Osteoblast (primary cell): ENCODE measurements at regions not wholly inside any gene's neighbourhood (a gene's known extent, or its start where the extent isn't known, plus 50 kb on each side); places are given as distances from the start of the nearest gene placed in this dataset.

ENCODE experiments used
- DNase-seq: peaks from one replicate; pipeline ENCODE4 v3.0.0; 2011; ENCODE audit warnings: low spot score, mixed read lengths; ENCODE audit not compliant: insufficient read length; ENCODE audit errors: missing footprints
- H2AFZ ChIP-seq: 2 replicates; pipeline ENCODE4 v1.6.0; 2011; ENCODE audit warnings: mild to moderate bottlenecking, low read length
- H3K27ac ChIP-seq: 2 replicates; pipeline ENCODE4 v1.5.1; 2011; ENCODE audit warnings: mild to moderate bottlenecking, low read depth, low read length, moderate library complexity
- H3K27me3 ChIP-seq: 2 replicates; pipeline ENCODE4 v1.6.0; 2012; ENCODE audit warnings: mild to moderate bottlenecking, control low read depth, inconsistent platforms, low read length, moderate library complexity; ENCODE audit not compliant: insufficient read depth
- H3K36me3 ChIP-seq: 2 replicates; pipeline ENCODE4 v1.5.1; 2011; ENCODE audit warnings: mild to moderate bottlenecking, low read length, control low read depth, moderate library complexity; ENCODE audit not compliant: insufficient read depth
- H3K4me1 ChIP-seq: 2 replicates; pipeline ENCODE4 v1.5.1; 2011; ENCODE audit warnings: mild to moderate bottlenecking, low read length, control low read depth, moderate library complexity; ENCODE audit not compliant: insufficient read depth
- H3K4me2 ChIP-seq: 2 replicates; pipeline ENCODE4 v1.6.0; 2011; ENCODE audit warnings: mild to moderate bottlenecking, low read length; ENCODE audit not compliant: insufficient read depth
- H3K4me3 ChIP-seq: fragments of 200-600 bp; sonication (generic); 3 replicates; pipeline ENCODE4 v1.5.1; 2012; ENCODE audit warnings: mild to moderate bottlenecking, low read length, inconsistent platforms; ENCODE audit not compliant: insufficient read depth
- H3K79me2 ChIP-seq: 2 replicates; pipeline ENCODE4 v1.6.0; 2012; ENCODE audit warnings: mild to moderate bottlenecking, low read length, control low read depth, inconsistent platforms; ENCODE audit not compliant: insufficient read depth
- H3K9me3 ChIP-seq: 2 replicates; pipeline ENCODE4 v1.5.1; 2011; ENCODE audit warnings: low read depth, low read length, control low read depth
- H4K20me1 ChIP-seq: 2 replicates; pipeline ENCODE4 v1.6.0; 2012; ENCODE audit warnings: mild to moderate bottlenecking, low read length, control low read depth; ENCODE audit not compliant: insufficient read depth
- CTCF ChIP-seq: IDR thresholded peaks from 2 replicates; pipeline ENCODE4 v1.5.1; 2011; ENCODE audit warnings: mild to moderate bottlenecking, low read depth, low read length, moderate library complexity; ENCODE audit errors: extremely low read depth

GRCh38 chr1:17925290-17926237, 170.4 kb downstream of the ACTL8 start:
- Histone ChIP-seq H3K79me2 (no peaks in the 10 kb centered on the region), H3K36me3 (no peaks in the 10 kb centered on the region), H3K4me3 (no peak overlapping the region), H3K4me1 (no peaks in the 10 kb centered on the region), H3K27ac (no peak overlapping the region), H4K20me1 (no peaks in the 10 kb centered on the region), H3K4me2 (no peak overlapping the region), H2AFZ (no peak overlapping the region), H3K9me3 (no peaks in the 10 kb centered on the region), H3K27me3 (peaks cover 11% of the 10 kb centered on the region)
- no peak for TF ChIP-seq CTCF
- DNase-seq: no peak

- Histone ChIP-seq H3K4me2 (no peak overlapping the region), H3K27me3 (peaks cover 11% of the 10 kb centered on the region), H3K9me3 (no peaks in the 10 kb centered on the region), H3K79me2 (no peaks in the 10 kb centered on the region), H2AFZ (no peak overlapping the region), H3K36me3 (no peaks in the 10 kb centered on the region), H3K4me3 (no peak overlapping the region), H3K4me1 (no peaks in the 10 kb centered on the region), H4K20me1 (no peaks in the 10 kb centered on the region), H3K27ac (no peak overlapping the region)
- no peak for TF ChIP-seq CTCF
- no peak for DNase-seq
Observed at GRCh38 chr1:17926906-17927305, 171.8 kb downstream of the ACTL8 start.

- H3K4me1 ChIP-seq: no peaks in the 10 kb centered on the region
- no peak for DNase-seq
- H4K20me1 ChIP-seq: no peaks in the 10 kb centered on the region
- peaks cover 11% of the 10 kb centered on the region for H3K27me3 ChIP-seq
- H3K79me2 ChIP-seq: no peaks in the 10 kb centered on the region
- no peak overlapping the region for H3K27ac ChIP-seq
- no peak overlapping the region for H3K4me2 ChIP-seq
- no peak for TF ChIP-seq CTCF
- no peaks in the 10 kb centered on the region for H3K9me3 ChIP-seq
- H3K36me3 ChIP-seq: no peaks in the 10 kb centered on the region
- no peak overlapping the region for H2AFZ ChIP-seq
- no peak overlapping the region for H3K4me3 ChIP-seq
Observed at GRCh38 chr1:17927952-17928351, 172.8 kb downstream of the ACTL8 start.

DNA sequence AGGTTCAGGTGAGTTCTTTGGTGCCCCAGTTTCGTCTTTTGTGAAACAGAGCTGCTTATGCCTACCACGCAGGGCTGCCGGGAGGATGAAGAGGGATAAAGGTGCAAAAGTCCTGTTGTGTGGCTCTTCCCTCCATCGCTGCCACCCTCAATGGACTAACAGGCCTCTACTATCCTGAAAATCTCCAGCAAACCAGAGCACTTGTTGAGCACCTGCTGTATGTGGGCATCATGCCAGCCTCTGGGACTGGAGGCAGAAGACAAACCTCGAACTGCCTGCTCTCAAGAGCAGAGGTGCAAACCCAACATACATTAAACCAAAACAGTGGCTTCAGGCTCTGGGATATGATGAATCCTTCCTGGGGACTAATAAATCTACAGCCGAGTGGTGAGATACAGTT, 174.1 kb downstream of the ACTL8 start:
- Histone ChIP-seq H3K9me3 (no peaks in the 10 kb centered on the region), H2AFZ (no peak overlapping the region)
- TF ChIP-seq CTCF: no peak

More for the DNA sequence above, 174.1 kb downstream of the ACTL8 start:
- Histone ChIP-seq H3K79me2 (no peaks in the 10 kb centered on the region), H3K4me3 (no peak overlapping the region), H4K20me1 (no peaks in the 10 kb centered on the region), H3K27ac (no peak overlapping the region), H3K36me3 (no peaks in the 10 kb centered on the region), H3K4me2 (no peak overlapping the region), H3K27me3 (peaks cover 11% of the 10 kb centered on the region), H3K4me1 (no peaks in the 10 kb centered on the region)
- no peak for DNase-seq
